Keratinocyte (primary cell): ENCODE measurements at regions not wholly inside any gene's neighbourhood (a gene's known extent, or its start where the extent isn't known, plus 50 kb on each side); places are given as distances from the start of the nearest gene placed in this dataset.

Experiments
- DNase-seq: peaks from one replicate; pipeline ENCODE4 v3.0.0-alpha.2; 2011; ENCODE audit warnings: low read depth, missing footprints, low spot score
- FAIRE-seq: peaks from 2 replicates; lab custom pipeline; 2011; peaks lifted over from hg19 to GRCh38; lab: Jason Lieb, UNC
- H2AFZ ChIP-seq: 2 replicates; pipeline ENCODE4 v1.6.0; 2012; ENCODE audit warnings: low read length, control low read depth, inconsistent platforms; ENCODE audit not compliant: control insufficient read depth
- H3K27ac ChIP-seq: 2 replicates; pipeline ENCODE4 v1.5.1; 2011; ENCODE audit warnings: low read length; ENCODE audit not compliant: control insufficient read depth, insufficient read depth
- H3K27me3 ChIP-seq: 3 replicates; pipeline ENCODE4 v1.6.0; 2011; ENCODE audit warnings: low read length; ENCODE audit not compliant: control insufficient read depth, insufficient read depth; ENCODE audit errors: extremely low read depth
- H3K36me3 ChIP-seq, 2 experiments: 2 replicates in 1 of 2; 3 replicates in 1 of 2; pipeline ENCODE4 v1.5.1; 2011; ENCODE audit warnings: low read length in 2 of 2, mild to moderate bottlenecking in 1 of 2; ENCODE audit not compliant: control insufficient read depth in 2 of 2, insufficient read depth in 2 of 2; ENCODE audit errors: extremely low read depth in 1 of 2
- H3K4me1 ChIP-seq: 3 replicates; pipeline ENCODE4 v1.5.1; 2011; ENCODE audit warnings: low read length; ENCODE audit not compliant: control insufficient read depth, insufficient read depth; ENCODE audit errors: extremely low read depth
- H3K4me2 ChIP-seq: 3 replicates; pipeline ENCODE4 v1.6.0; 2011; ENCODE audit warnings: low read depth, low read length; ENCODE audit not compliant: control insufficient read depth, insufficient read depth; ENCODE audit errors: extremely low read depth
- H3K4me3 ChIP-seq, 3 experiments: fragments of 200-600 bp in 1 of 3; sonication (generic) in 1 of 3; 2 replicates in 2 of 3; 3 replicates in 1 of 3; pipeline ENCODE4 v1.5.1; 2011 to 2016; ENCODE audit warnings: low read length in 3 of 3, mild to moderate bottlenecking in 3 of 3, control low read depth in 2 of 3, inconsistent platforms in 1 of 3, low read depth in 1 of 3, mixed read lengths in 1 of 3, mixed run types in 1 of 3, moderate library complexity in 1 of 3; ENCODE audit not compliant: control insufficient read depth in 2 of 3, insufficient read depth in 2 of 3; ENCODE audit errors: extremely low read depth in 1 of 3
- H3K79me2 ChIP-seq: 2 replicates; pipeline ENCODE4 v1.6.0; 2012; ENCODE audit warnings: low read length; ENCODE audit not compliant: control insufficient read depth, insufficient read depth
- H3K9ac ChIP-seq: 3 replicates; pipeline ENCODE4 v1.6.0; 2011; ENCODE audit warnings: low read length; ENCODE audit not compliant: control insufficient read depth, insufficient read depth; ENCODE audit errors: extremely low read depth
- H3K9me1 ChIP-seq: 3 replicates; pipeline ENCODE4 v1.6.0; 2011; ENCODE audit warnings: low read length; ENCODE audit not compliant: control insufficient read depth, insufficient read depth; ENCODE audit errors: extremely low read depth
- H3K9me3 ChIP-seq: 2 replicates; pipeline ENCODE4 v1.5.1; 2012; ENCODE audit warnings: low read depth, low read length; ENCODE audit not compliant: control insufficient read depth
- H4K20me1 ChIP-seq: 3 replicates; pipeline ENCODE4 v1.6.0; 2011; ENCODE audit warnings: low read length; ENCODE audit not compliant: control insufficient read depth, insufficient read depth; ENCODE audit errors: extremely low read depth
- CTCF ChIP-seq, 3 experiments: IDR thresholded peaks in 1 of 3; conservative IDR thresholded peaks in 1 of 3; optimal IDR thresholded peaks in 1 of 3; 2 replicates in 2 of 3; 3 replicates in 1 of 3; pipeline versions ENCODE3 to v1.5.1; 2011; ENCODE audit warnings: low read length in 3 of 3, mild to moderate bottlenecking in 3 of 3, moderate library complexity in 2 of 3, control low read depth in 1 of 3, inconsistent platforms in 1 of 3; ENCODE audit not compliant: insufficient read depth in 2 of 3; ENCODE audit errors: extremely low read depth in 1 of 3
- EZH2 ChIP-seq: IDR thresholded peaks from one replicate; pipeline ENCODE4 v1.6.1; 2012; ENCODE audit warnings: inconsistent platforms, mild to moderate bottlenecking, low read length, moderate library complexity
- dilution Hi-C: fragments of 300-500 bp; cut with MboI; formaldehyde crosslinking; loops from one replicate; pipeline ENCODE4 v1.7.0; 2020; ENCODE audit warnings: low sequenced_read_pairs; ENCODE audit not compliant: extremely low pct_ligation_motif_present

DNA sequence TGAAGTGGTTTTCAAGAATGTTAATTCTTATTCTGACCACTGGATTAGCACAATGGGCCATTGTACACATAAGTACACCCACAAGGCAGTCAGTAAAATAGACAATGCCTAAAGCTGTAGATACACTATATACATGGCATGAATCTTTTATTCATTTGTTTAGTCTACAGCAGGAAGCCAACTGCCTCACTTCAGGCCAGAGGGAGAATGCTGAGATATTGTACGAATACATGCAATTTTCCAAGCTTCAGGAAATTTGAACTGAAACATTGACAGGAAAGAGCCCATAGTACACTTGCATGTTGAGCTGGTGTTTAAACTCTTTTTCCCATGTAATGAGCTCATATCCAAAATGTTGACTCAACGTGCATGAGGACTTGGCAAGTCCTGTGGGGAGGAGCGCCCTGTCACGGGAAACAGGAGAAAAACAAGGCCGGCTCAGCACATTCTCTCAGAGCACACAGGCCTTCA is 111.6 kb upstream of the CYP1B1 start:
- TF ChIP-seq CTCF (optimal IDR thresholded peaks at IDR 0.05 in 1 of 3, IDR thresholded peaks at IDR 0.05 in 1 of 3, conservative IDR thresholded peaks at IDR 0.05 in 1 of 3; ENCODE audit: extremely low read depth in 1 of 3, insufficient read depth in 2 of 3, low read length in 3 of 3) (peak in 1 of 3 experiments; percentile 20), EZH2 (no peak)
- Histone ChIP-seq H3K4me1 (peaks cover 2% of the 10 kb centered on the region), H3K4me2 (no peak overlapping the region), H3K9me1 (no peaks in the 10 kb centered on the region), H3K9me3 (no peaks in the 10 kb centered on the region), H3K9ac (no peak overlapping the region), H3K79me2 (no peaks in the 10 kb centered on the region), H3K36me3 (no peaks in the 10 kb centered on the region), H3K27me3 (no peaks in the 10 kb centered on the region), H4K20me1 (no peaks in the 10 kb centered on the region), H3K4me3 (no peak overlapping the region), H2AFZ (no peak overlapping the region), H3K27ac (no peak overlapping the region)
- FAIRE-seq (peak; percentile 20), DNase-seq (no peak)
- dilution Hi-C loops = no loop called here

GRCh38 chr2:38185012-38185491 is 109.1 kb upstream of the CYP1B1 start:
- Histone ChIP-seq H3K27me3 (no peaks in the 10 kb centered on the region), H2AFZ (no peak overlapping the region), H3K9me3 (no peaks in the 10 kb centered on the region), H3K79me2 (no peaks in the 10 kb centered on the region), H3K4me2 (no peak overlapping the region), H3K9me1 (no peaks in the 10 kb centered on the region), H3K27ac (no peak overlapping the region), H3K4me3 (no peak overlapping the region), H3K36me3 (no peaks in the 10 kb centered on the region), H4K20me1 (no peaks in the 10 kb centered on the region), H3K4me1 (peaks cover 2% of the 10 kb centered on the region), H3K9ac (no peak overlapping the region)
- no peak for DNase-seq
- dilution Hi-C loops = no loop called here
- no peak for TF ChIP-seq CTCF (optimal IDR thresholded peaks at IDR 0.05 in 1 of 3, IDR thresholded peaks at IDR 0.05 in 1 of 3, conservative IDR thresholded peaks at IDR 0.05 in 1 of 3; ENCODE audit: extremely low read depth in 1 of 3, insufficient read depth in 2 of 3, low read length in 3 of 3)
- no peak for TF ChIP-seq EZH2
- peak; percentile 20 for FAIRE-seq
